H1 (cell line): ENCODE measurements at regions not wholly inside any gene's neighbourhood (a gene's known extent, or its start where the extent isn't known, plus 50 kb on each side); places are given as distances from the start of the nearest gene placed in this dataset.

Source experiments
- CEBPB ChIP-seq: IDR thresholded peaks from 2 replicates; pipeline ENCODE4 v1.6.1; 2012; ENCODE audit warnings: low read depth, low read length
- CHD2 ChIP-seq: IDR thresholded peaks from 2 replicates; pipeline ENCODE4 v1.6.1; 2012; ENCODE audit warnings: low read length, improper control_type of control experiment
- POLR2AphosphoS5 ChIP-seq: IDR thresholded peaks from 2 replicates; pipeline ENCODE4 v1.6.1; 2011; ENCODE audit warnings: low read depth, low read length

DNA sequence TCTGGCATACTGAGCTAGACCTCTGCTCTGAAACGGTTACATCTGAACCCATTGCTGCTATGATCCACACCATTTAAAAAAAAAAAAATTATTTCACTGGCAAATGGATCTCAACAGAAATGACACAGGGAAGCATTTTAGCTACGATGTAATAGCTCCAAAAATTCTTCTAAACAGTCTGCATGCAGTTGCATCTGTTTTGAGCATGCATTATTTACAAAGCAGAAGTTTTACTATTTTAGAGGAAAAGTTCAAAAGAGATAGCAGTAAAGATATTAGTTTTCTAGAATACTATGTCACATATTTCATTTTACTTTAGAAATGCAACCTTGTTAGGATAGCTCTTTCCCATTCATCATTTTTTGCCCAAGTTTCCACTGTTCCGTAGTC is 265.7 kb downstream of the MEIS1 start (continued):
- no peak for TF ChIP-seq CHD2
- no peak for TF ChIP-seq CEBPB
- no peak for TF ChIP-seq POLR2AphosphoS5
